T-helper 17 cell (primary cell): ENCODE measurements at regions not wholly inside any gene's neighbourhood (a gene's known extent, or its start where the extent isn't known, plus 50 kb on each side); places are given as distances from the start of the nearest gene placed in this dataset.

ENCODE experiments used
- ATAC-seq: fragments of 150-1000 bp; cut with Tn5 transposase; 2 replicates; pipeline ENCODE4 v1.10.0; 2021; ENCODE audit warnings: mild to moderate bottlenecking, moderate library complexity
- DNase-seq, 3 donors: peaks; one replicate each; pipeline versions ENCODE4 v3.0.0 to v3.0.0-alpha.2; 2020 to 2021
- H3K9me3 ChIP-seq: one replicate; pipeline ENCODE4 v1.7.0; 2013; ENCODE audit warnings: low read length, mild to moderate bottlenecking; ENCODE audit not compliant: control insufficient read depth, poor library complexity, severe bottlenecking
- H3K27ac Mint-ChIP-seq: one replicate; pipeline ENCODE4 v1.8.0; 2022; ENCODE audit warnings: mild to moderate bottlenecking, moderate library complexity, mixed read lengths
- H3K27me3 Mint-ChIP-seq: one replicate; pipeline ENCODE4 v1.8.0; 2022; ENCODE audit warnings: mixed read lengths
- H3K36me3 Mint-ChIP-seq: one replicate; pipeline ENCODE4 v1.8.0; 2022; ENCODE audit warnings: low read depth, mixed read lengths
- H3K4me1 Mint-ChIP-seq: one replicate; pipeline ENCODE4 v1.8.0; 2022; ENCODE audit warnings: mild to moderate bottlenecking, mixed read lengths
- H3K4me3 Mint-ChIP-seq: one replicate; pipeline ENCODE4 v1.8.0; 2022; ENCODE audit warnings: mild to moderate bottlenecking, moderate library complexity, mixed read lengths

DNA sequence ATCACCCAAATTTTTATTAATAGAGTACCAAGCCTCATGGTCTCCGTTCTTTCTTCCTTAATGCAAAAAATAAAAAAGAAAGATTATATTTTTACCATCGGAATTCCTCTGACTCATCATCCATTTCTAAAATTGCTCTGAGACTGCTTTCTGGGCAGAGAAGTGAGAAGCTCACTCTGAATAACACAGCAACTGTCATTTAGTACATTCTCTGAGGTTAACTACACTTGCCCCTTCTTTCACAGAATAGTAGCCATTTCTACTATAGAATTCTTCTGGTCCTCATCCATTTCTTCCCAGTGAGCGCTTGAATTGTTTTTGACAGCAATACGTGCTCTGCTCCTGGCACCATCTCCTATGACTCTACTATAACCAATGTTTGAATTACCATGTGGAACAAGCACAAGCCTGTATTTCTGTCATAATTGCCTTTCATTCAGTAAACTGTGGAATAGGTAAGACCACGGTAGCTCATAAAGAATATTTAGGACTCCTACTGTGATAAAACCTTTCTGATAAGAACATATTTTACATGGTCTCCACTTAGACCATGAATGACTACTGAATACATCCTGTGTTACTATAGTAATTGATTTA is 435.5 kb upstream of the NRSN1 start:
- ATAC-seq, result no peak

DNA sequence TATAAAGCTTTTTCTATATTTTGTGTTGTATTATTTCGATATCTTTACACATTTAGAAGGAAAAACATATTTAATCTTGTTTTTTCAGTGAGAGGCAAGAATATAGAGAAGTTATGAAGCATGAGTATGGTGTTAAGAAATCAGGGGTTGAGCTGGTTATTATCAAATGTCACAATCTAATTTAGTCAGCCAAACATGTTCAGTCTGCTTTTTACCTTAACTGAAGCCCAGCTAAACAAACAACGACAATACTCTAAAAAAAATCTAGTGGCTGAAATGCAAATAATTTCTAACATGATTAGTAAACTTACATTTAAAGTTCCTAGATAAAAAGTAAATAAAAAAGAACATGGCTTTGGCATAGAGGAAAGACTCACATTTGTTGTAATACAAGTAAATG is 433.8 kb upstream of the NRSN1 start:
- H3K4me3 Mint-ChIP-seq, result no peak overlapping the region
- ATAC-seq, result no peak
- H3K36me3 Mint-ChIP-seq, result no peaks in the 10 kb centered on the region

More for the DNA sequence above, 435.5 kb upstream of the NRSN1 start:
- Mint-ChIP-seq H3K36me3 (no peaks in the 10 kb centered on the region), H3K27ac (no peak overlapping the region), H3K4me1 (no peaks in the 10 kb centered on the region), H3K27me3 (no peaks in the 10 kb centered on the region), H3K4me3 (no peak overlapping the region)
- no peaks in the 10 kb centered on the region for H3K9me3 ChIP-seq
- no peak for DNase-seq

DNA sequence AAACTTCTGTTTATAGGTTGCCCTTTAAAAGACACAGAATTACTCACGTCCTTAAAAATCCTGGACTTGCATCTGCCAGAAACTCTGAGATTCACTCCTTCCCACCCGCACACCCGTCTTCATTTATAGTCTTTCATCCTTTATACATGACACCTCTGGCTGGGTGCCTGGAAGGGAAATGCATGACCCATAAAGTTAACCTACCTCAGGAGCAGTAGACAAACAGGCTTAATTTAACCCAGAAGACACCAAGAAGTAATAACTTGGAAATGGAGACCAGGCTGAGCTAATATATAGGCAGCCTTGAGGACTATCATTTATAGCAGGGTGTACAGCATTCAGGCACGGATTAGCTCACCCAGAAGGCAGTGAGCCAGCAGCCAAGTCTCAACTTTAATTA is 429.0 kb upstream of the NRSN1 start:
- Mint-ChIP-seq H3K27me3 (no peaks in the 10 kb centered on the region), H3K4me3 (no peak overlapping the region), H3K36me3 (no peaks in the 10 kb centered on the region), H3K27ac (no peak overlapping the region), H3K4me1 (no peaks in the 10 kb centered on the region)
- ATAC-seq (no peak), DNase-seq (no peak)
- no peaks in the 10 kb centered on the region for H3K9me3 ChIP-seq

More for the DNA sequence above, 433.8 kb upstream of the NRSN1 start:
- Mint-ChIP-seq H3K27ac (no peak overlapping the region), H3K27me3 (no peaks in the 10 kb centered on the region), H3K4me1 (no peaks in the 10 kb centered on the region)
- no peak for DNase-seq
- no peaks in the 10 kb centered on the region for H3K9me3 ChIP-seq

DNA sequence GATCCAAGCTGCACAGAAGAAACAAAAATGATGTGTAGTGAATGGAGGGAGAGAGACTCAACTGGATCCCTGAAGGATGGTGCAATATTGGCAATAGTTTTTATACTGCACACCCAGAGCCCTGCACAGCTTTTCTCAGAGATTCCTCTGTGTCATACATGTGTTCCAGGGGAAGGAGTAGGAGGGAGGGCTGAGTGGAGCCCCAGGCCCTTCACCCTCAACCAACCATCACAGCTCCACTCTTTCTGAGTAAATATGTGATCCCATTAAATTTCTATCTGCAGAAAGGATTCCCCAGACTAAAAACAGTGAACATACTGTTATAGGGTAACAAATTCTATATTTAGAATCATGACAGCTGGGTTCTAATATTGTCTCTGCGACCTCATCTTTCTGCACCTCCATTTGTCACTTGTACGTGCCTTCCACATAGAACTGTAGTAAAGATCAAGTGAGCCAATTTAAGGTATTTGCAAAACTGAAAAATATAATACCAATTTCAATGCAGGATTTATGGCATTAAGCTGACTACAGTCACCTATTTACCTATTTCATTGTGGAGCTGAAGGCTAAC is 421.4 kb upstream of the NRSN1 start:
- Mint-ChIP-seq H3K27ac (no peak overlapping the region), H3K4me3 (no peak overlapping the region), H3K36me3 (no peaks in the 10 kb centered on the region), H3K4me1 (no peaks in the 10 kb centered on the region), H3K27me3 (no peaks in the 10 kb centered on the region)
- H3K9me3 ChIP-seq, result no peaks in the 10 kb centered on the region
- no peak for ATAC-seq
- no peak for DNase-seq

DNA sequence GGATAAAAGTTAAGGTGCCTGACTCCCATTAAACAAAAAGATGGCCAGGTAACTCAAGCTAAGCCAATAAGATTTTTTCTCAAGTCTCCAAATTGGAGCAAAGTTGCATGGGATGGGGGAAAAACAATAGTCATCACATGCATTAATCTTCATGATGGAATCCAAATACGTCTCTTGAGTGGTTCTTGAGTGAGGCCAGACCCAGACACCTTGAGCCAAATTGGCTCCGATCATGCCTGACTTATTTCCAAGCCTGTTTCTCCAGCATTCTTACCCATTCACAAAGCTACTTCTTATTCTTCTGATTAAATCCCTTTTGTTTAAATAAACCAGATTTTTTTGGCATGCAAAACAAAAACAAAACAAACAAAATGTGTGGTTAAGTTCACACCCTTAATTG is 420.3 kb upstream of the NRSN1 start:
- Mint-ChIP-seq H3K4me1 (no peaks in the 10 kb centered on the region), H3K36me3 (no peaks in the 10 kb centered on the region)
- no peak for ATAC-seq

DNA sequence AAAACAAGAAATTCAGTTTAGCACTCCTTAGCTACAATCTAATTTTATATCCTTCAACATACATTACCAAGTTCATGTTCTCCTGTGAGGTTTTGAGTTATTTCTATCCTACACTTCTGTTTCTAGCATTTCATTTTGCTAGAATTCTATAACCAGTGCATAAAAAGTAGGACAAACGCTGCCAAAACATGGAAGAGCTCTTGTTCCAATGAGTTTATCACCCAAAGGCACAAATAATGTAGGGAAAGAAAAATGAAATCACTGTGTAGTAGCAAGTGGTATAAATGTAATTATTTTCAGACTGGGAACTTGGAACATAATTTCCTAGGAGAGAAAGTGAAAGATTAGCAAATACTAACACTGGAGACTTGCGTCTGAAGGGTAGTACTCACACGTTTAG is 413.3 kb upstream of the NRSN1 start:
- Mint-ChIP-seq H3K27me3 (no peaks in the 10 kb centered on the region), H3K4me1 (no peaks in the 10 kb centered on the region), H3K27ac (no peak overlapping the region), H3K36me3 (no peaks in the 10 kb centered on the region), H3K4me3 (no peak overlapping the region)
- ATAC-seq (no peak), DNase-seq (no peak)
- H3K9me3 ChIP-seq, result no peaks in the 10 kb centered on the region

More for the DNA sequence above, 420.3 kb upstream of the NRSN1 start:
- H3K9me3 ChIP-seq, result no peaks in the 10 kb centered on the region
- Mint-ChIP-seq H3K27me3 (no peaks in the 10 kb centered on the region), H3K27ac (no peak overlapping the region), H3K4me3 (no peak overlapping the region)
- DNase-seq, result no peak

DNA sequence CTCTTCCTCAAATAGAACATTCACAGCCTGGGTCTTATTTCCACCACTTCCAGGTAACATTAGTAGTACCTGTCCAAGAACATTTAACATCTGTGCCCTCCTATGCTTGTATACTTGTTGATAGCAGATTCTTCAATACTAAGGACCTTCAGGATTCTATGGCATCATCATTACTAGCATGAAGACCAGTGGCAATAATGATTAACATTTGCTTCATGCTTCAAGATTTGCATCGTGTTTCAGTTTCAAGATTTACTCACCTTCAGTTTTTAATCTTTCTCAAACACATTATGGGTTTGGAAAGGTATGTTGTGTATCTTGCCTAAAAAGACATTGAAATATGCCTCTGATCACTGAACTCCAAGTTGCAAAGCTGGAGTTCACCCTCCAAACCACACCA is 412.8 kb upstream of the NRSN1 start:
- no peak overlapping the region for H3K27ac Mint-ChIP-seq
- H3K27me3 Mint-ChIP-seq, result no peaks in the 10 kb centered on the region
- H3K9me3 ChIP-seq, result no peaks in the 10 kb centered on the region
- ATAC-seq, result no peak
- no peaks in the 10 kb centered on the region for H3K36me3 Mint-ChIP-seq
- no peak for DNase-seq
- no peaks in the 10 kb centered on the region for H3K4me1 Mint-ChIP-seq
- no peak overlapping the region for H3K4me3 Mint-ChIP-seq

DNA sequence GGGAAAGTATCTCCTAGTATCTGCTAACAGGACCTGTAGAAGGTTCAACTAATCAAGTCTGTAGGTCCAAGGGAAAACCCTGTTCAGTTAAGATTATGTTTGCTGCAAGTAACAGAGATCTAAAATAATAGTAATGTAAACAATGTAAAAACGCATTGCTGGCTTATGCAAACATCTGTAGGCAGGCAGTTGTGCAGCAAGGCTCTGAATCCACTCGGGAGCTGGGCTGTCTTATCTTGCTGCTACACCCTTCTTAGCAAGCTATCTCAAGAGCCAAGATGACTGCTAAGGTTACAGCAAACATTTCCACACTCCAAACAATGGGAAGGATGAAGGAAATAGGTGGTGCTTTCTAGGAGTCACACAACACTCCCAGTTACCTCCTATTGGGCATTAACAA is 397.3 kb upstream of the NRSN1 start:
- Mint-ChIP-seq H3K4me1 (no peaks in the 10 kb centered on the region), H3K27me3 (no peaks in the 10 kb centered on the region), H3K36me3 (no peaks in the 10 kb centered on the region), H3K27ac (no peak overlapping the region), H3K4me3 (no peak overlapping the region)
- no peak for DNase-seq
- ATAC-seq, result no peak
- H3K9me3 ChIP-seq, result no peaks in the 10 kb centered on the region

DNA sequence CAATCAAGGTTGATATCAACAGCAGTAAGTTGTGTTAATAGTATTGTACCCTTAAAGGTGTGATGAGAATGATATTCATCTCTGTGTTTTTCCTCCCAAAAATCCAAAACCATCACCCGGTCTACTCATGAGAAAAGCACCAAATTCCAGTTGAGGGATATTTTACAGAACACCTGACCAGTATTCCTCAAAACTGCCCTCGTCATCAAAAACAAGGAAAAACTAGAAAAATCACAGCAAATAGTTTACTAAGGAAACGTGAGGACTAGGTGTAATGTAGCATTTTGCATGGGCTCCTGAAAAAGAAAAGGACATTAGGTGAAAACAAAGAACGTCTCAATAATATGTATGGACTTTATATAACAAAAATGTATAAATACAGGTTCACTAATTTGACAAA is 394.4 kb upstream of the NRSN1 start:
- Mint-ChIP-seq H3K27me3 (no peaks in the 10 kb centered on the region), H3K27ac (no peak overlapping the region), H3K4me1 (no peaks in the 10 kb centered on the region), H3K36me3 (no peaks in the 10 kb centered on the region), H3K4me3 (no peak overlapping the region)
- no peak for ATAC-seq
- no peaks in the 10 kb centered on the region for H3K9me3 ChIP-seq
- DNase-seq, result no peak

DNA sequence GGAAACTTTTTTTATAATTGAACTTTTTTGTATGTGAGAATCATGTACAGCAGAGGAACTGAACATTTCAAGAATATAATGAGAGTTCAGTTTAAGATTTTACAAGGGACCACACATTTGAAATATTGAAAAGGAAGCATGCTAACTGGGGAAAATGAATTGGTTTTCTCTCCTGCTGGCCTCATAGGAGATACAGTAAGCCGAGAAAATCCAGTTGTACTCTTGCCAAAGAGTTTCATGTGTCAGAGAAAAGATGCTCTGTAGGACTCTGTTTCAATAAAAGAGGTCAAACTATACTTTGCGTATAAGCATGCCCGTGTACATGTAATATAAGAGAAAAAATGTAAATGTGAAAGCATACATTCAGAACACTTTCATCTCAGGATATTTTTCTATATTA is 393.5 kb upstream of the NRSN1 start:
- ATAC-seq (no peak), DNase-seq (no peak)
- no peak overlapping the region for H3K4me3 Mint-ChIP-seq
- no peaks in the 10 kb centered on the region for H3K4me1 Mint-ChIP-seq
- no peaks in the 10 kb centered on the region for H3K27me3 Mint-ChIP-seq
- H3K27ac Mint-ChIP-seq, result no peak overlapping the region
- H3K36me3 Mint-ChIP-seq, result no peaks in the 10 kb centered on the region
- H3K9me3 ChIP-seq, result no peaks in the 10 kb centered on the region

DNA sequence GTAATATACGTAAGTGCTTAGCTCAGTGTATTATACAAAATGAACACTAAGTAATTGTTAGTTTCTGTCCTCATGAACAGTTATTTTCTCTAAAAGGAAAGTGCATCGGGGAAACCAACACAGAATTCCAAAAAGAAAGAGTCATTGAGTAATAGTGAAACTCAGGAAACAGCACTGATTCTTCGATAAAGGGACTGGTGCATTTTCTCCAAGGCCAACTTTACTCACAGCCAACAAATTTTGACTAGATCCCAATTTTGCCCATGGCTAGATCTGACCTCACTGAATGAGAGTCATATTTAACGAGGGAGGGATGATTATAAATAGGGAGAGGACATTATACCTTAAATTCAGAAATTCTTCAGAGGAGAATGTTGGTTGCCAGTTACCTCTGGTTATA is 390.9 kb upstream of the NRSN1 start:
- Mint-ChIP-seq H3K27me3 (no peaks in the 10 kb centered on the region), H3K27ac (no peak overlapping the region)

DNA sequence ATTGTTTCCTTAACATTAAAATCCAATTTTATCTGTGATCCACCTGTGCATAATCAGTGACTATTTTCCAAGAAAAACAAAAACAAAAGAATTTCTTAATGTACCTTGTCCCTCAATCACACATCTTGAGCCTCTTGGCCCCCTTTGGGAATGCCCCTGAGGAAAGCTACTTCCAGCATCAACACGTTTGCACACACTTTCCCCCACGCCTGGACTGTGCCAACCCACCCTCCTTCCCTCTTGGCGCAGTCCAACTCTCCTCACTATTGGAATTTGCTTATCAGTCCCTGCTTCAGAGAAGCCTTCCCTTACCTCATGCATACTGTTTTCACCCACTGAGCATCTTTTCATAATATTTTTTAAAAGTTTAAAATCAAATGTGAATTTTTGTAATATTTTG is 389.4 kb upstream of the NRSN1 start:
- no peaks in the 10 kb centered on the region for H3K36me3 Mint-ChIP-seq
- H3K4me3 Mint-ChIP-seq, result no peak overlapping the region
- H3K4me1 Mint-ChIP-seq, result no peaks in the 10 kb centered on the region
- H3K9me3 ChIP-seq, result no peaks in the 10 kb centered on the region
- no peaks in the 10 kb centered on the region for H3K27me3 Mint-ChIP-seq
- DNase-seq, result no peak
- no peak overlapping the region for H3K27ac Mint-ChIP-seq
- ATAC-seq, result no peak

More for the DNA sequence above, 390.9 kb upstream of the NRSN1 start:
- Mint-ChIP-seq H3K4me1 (no peaks in the 10 kb centered on the region), H3K36me3 (no peaks in the 10 kb centered on the region), H3K4me3 (no peak overlapping the region)
- DNase-seq, result no peak
- ATAC-seq, result no peak
- H3K9me3 ChIP-seq, result no peaks in the 10 kb centered on the region

DNA sequence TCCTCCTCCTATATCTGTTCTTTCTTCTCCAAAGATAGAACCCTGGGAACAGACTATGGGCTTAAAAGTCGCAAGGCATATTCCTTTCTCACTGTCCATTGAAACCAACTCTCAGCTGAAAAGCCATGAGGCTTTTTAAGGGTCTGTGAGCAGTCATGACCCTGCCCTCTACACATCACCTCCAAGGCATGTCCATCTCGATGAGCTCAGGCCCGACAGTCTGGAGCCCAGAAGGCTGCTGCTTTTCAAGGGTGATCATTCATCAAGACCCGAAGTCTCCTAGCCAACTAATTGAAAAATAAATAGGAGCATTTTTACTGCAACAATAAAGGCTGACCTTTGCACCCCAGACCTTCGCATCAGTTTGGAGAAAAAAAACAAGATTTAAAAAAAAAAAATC is 378.8 kb upstream of the NRSN1 start:
- ATAC-seq (no peak), DNase-seq (no peak)
- Mint-ChIP-seq H3K4me3 (no peak overlapping the region), H3K36me3 (no peaks in the 10 kb centered on the region), H3K4me1 (no peaks in the 10 kb centered on the region), H3K27ac (no peak overlapping the region), H3K27me3 (no peaks in the 10 kb centered on the region)
- no peaks in the 10 kb centered on the region for H3K9me3 ChIP-seq

DNA sequence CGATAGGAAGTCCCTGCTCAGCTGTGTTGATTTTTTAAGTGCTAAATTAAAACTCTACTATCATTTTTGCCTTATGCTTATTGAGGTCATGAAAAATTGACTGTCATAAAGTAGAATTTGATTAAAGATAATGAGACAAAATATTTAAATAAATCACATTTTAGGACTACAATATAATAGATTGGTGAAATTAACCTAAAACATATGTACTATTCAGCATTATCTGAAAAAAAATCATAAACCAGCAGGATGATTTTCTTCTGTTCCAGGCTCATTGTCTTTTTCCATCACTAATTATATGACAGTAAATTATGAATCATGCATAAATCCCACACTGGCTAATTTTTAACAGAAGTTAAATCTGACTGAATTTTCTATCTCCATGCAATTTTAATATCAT is 373.6 kb upstream of the NRSN1 start:
- Mint-ChIP-seq H3K36me3 (no peaks in the 10 kb centered on the region), H3K27me3 (no peaks in the 10 kb centered on the region)

More for the DNA sequence above, 373.6 kb upstream of the NRSN1 start:
- H3K27ac Mint-ChIP-seq, result no peak overlapping the region
- DNase-seq (no peak), ATAC-seq (no peak)
- no peaks in the 10 kb centered on the region for H3K9me3 ChIP-seq
- no peaks in the 10 kb centered on the region for H3K4me1 Mint-ChIP-seq
- H3K4me3 Mint-ChIP-seq, result no peak overlapping the region
